ENCODE measurements at regions not wholly inside any gene's neighbourhood (a gene's known extent, or its start where the extent isn't known, plus 50 kb on each side); places are given as distances from the start of the nearest gene placed in this dataset.

GRCh38 chr14:53460544-53460943, 307.4 kb upstream of the DDHD1 start:
- H3K36me3 ChIP-seq (ENCODE audit: control insufficient read depth, low read length) = no peaks in the 10 kb centered on the region
- 0 out of 2 replicates have a peak, but pooled peaks cover 4% of the 10 kb centered on the region for H3K4me1 ChIP-seq (ENCODE audit: control insufficient read depth, low read length)
- H3K4me3 ChIP-seq (ENCODE audit: low read length) = no peak overlapping the region
- no peaks in the 10 kb centered on the region; the same call in 1 of the 2 replicates for H3K9me3 ChIP-seq (ENCODE audit: control insufficient read depth, insufficient read depth, low read length)
- no peaks in the 10 kb centered on the region for H3F3A ChIP-seq (ENCODE audit: control insufficient read depth, insufficient read depth)
- H3K9me2 ChIP-seq (replicated peaks; ENCODE audit: control insufficient read depth, low read length) = no peaks in the 10 kb centered on the region
- H3K4me2 ChIP-seq (ENCODE audit: low read length) = no peak overlapping the region
- no peak overlapping the region for H3K27ac ChIP-seq (ENCODE audit: low read depth, low read length)
- H4K20me1 ChIP-seq (ENCODE audit: control insufficient read depth, insufficient read depth, low read depth, low read length) = no peaks in the 10 kb centered on the region
- TF ChIP-seq CTCF (IDR thresholded peaks at IDR 0.05; ENCODE audit: low read depth, low read length, poor library complexity, severe bottlenecking) (no peak), EZH2phosphoT487 (IDR thresholded peaks at IDR 0.05; ENCODE audit: borderline replicate concordance, low read length) (no peak)
- H3K27me3 ChIP-seq (ENCODE audit: control insufficient read depth, low read length) = peaks cover 36% of the 10 kb centered on the region
- H3K79me2 ChIP-seq (ENCODE audit: control insufficient read depth, low read length) = no peaks in the 10 kb centered on the region

- Histone ChIP-seq H3K4me2 (ENCODE audit: low read length) (no peak overlapping the region), H3K4me3 (ENCODE audit: low read length) (no peak overlapping the region), H3K36me3 (ENCODE audit: control insufficient read depth, low read length) (no peaks in the 10 kb centered on the region), H3K9me2 (replicated peaks; ENCODE audit: control insufficient read depth, low read length) (no peaks in the 10 kb centered on the region), H3K27me3 (ENCODE audit: control insufficient read depth, low read length) (peaks cover 33% of the 10 kb centered on the region), H3K4me1 (ENCODE audit: control insufficient read depth, low read length) (0 out of 2 replicates have a peak, but pooled peaks cover 4% of the 10 kb centered on the region), H3F3A (ENCODE audit: control insufficient read depth, insufficient read depth) (no peaks in the 10 kb centered on the region), H3K9me3 (ENCODE audit: control insufficient read depth, insufficient read depth, low read length) (no peaks in the 10 kb centered on the region; the same call in 1 of the 2 replicates), H3K79me2 (ENCODE audit: control insufficient read depth, low read length) (no peaks in the 10 kb centered on the region), H4K20me1 (ENCODE audit: control insufficient read depth, insufficient read depth, low read depth, low read length) (no peaks in the 10 kb centered on the region), H3K27ac (ENCODE audit: low read depth, low read length) (no peak overlapping the region)
- no peak for TF ChIP-seq CTCF (IDR thresholded peaks at IDR 0.05; ENCODE audit: low read depth, low read length, poor library complexity, severe bottlenecking)
- no peak for TF ChIP-seq EZH2phosphoT487 (IDR thresholded peaks at IDR 0.05; ENCODE audit: borderline replicate concordance, low read length)
These were observed 305.3 kb upstream of the DDHD1 start for GRCh38 chr14:53458368-53458814.

DNA sequence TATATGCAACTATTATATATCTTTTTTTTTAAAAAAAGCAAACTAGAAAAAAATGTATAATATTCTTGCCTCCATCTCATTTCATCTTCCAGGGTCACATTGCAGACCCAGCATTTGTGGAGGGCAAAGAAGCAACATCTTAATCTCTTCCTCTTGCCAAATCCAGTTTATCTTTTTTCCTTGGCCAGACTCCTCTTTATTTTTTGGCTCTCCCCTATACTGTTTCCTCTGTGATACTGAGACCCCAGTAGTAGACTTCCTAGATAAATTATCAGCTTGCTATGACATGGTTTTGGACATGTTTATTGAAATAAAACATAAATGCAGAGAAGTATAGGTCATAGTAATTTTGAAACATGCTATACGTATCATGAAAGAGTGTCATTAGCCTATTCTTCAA, 303.8 kb upstream of the DDHD1 start:
- Histone ChIP-seq H3K27ac (ENCODE audit: low read depth, low read length) (no peak overlapping the region), H3F3A (ENCODE audit: control insufficient read depth, insufficient read depth) (no peaks in the 10 kb centered on the region), H4K20me1 (ENCODE audit: control insufficient read depth, insufficient read depth, low read depth, low read length) (no peaks in the 10 kb centered on the region), H3K4me1 (ENCODE audit: control insufficient read depth, low read length) (0 out of 2 replicates have a peak, but pooled peaks cover 4% of the 10 kb centered on the region), H3K9me3 (ENCODE audit: control insufficient read depth, insufficient read depth, low read length) (no peaks in the 10 kb centered on the region), H3K27me3 (ENCODE audit: control insufficient read depth, low read length) (peaks cover 21% of the 10 kb centered on the region), H3K4me2 (ENCODE audit: low read length) (no peak overlapping the region), H3K9me2 (replicated peaks; ENCODE audit: control insufficient read depth, low read length) (no peaks in the 10 kb centered on the region), H3K79me2 (ENCODE audit: control insufficient read depth, low read length) (no peaks in the 10 kb centered on the region), H3K36me3 (ENCODE audit: control insufficient read depth, low read length) (no peaks in the 10 kb centered on the region), H3K4me3 (ENCODE audit: low read length) (no peak overlapping the region)
- TF ChIP-seq EZH2phosphoT487 (IDR thresholded peaks at IDR 0.05; ENCODE audit: borderline replicate concordance, low read length) (no peak), CTCF (IDR thresholded peaks at IDR 0.05; ENCODE audit: low read depth, low read length, poor library complexity, severe bottlenecking) (no peak)

Data from DOHH2 (cell line).